NCI-H2081 treated with DMSO at 0.1 percent for 48 hours (cell line): ENCODE measurements at regions not wholly inside any gene's neighbourhood (a gene's known extent, or its start where the extent isn't known, plus 50 kb on each side); places are given as distances from the start of the nearest gene placed in this dataset.

Experiments
- DNase-seq: peaks from one replicate; lab custom pipeline; 2025; lab: John Stamatoyannopoulos, UW

- DNase-seq = no peak
Observed at GRCh38 chr2:235141411-235142128, 189.8 kb downstream of the SH3BP4 start.

- DNase-seq = no peak
Observed at GRCh38 chr2:235142601-235143000, 190.8 kb downstream of the SH3BP4 start.

GRCh38 chr2:235143789-235144188 is 192.0 kb downstream of the SH3BP4 start:
- no peak for DNase-seq

DNA sequence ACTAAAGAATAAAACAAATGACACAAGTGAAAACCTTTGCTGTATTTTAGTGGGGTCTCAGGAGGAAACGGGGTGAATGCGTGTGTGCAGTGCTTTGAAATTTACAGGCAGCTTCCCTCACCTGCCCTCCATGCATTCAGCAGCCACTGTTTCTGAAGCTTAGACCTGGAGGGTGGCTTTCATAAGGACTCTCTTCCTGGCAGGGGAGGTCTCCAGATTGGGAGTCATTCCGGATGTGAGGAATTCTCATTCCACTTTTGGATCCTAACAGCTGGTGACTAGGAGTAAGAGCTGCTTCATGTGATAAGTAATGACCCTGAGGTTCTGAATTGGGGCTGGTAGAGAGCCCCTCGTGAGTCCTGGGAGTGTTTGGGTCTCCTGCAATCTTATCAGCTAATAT is 192.5 kb downstream of the SH3BP4 start:
- no peak for DNase-seq

DNA sequence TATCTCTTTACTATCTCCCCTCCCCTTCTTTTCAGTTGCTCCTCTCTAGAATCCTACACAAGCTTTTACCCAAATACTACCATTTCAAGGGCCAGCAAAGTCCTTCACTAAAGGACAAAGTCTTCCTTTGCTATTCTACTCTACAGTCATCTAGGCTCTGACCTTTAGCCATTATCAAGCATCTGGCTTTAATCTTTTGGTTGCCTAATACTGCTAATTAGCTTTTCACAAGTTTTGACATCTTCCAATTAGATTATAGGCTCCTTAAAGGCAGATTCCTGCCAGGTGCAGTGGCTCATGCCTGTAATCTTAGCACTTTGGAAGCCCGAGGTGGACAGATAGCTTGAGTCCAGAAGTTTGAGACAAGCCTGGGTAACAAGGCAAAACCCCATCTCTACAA is 194.4 kb downstream of the SH3BP4 start:
- no peak for DNase-seq

- no peak for DNase-seq
Observed at GRCh38 chr2:235146871-235147565, 195.2 kb downstream of the SH3BP4 start.

GRCh38 chr2:235148201-235149170 is 196.7 kb downstream of the SH3BP4 start:
- DNase-seq = no peak

- no peak for DNase-seq
Observed at GRCh38 chr2:235149240-235149659, 197.4 kb downstream of the SH3BP4 start.

GRCh38 chr2:235149736-235150135 is 197.9 kb downstream of the SH3BP4 start:
- DNase-seq = no peak

GRCh38 chr2:235151152-235151551 is 199.3 kb downstream of the SH3BP4 start:
- no peak for DNase-seq

GRCh38 chr2:235155163-235155562 is 203.3 kb downstream of the SH3BP4 start:
- no peak for DNase-seq

GRCh38 chr2:235156055-235156454 is 204.2 kb downstream of the SH3BP4 start:
- DNase-seq = no peak

DNA sequence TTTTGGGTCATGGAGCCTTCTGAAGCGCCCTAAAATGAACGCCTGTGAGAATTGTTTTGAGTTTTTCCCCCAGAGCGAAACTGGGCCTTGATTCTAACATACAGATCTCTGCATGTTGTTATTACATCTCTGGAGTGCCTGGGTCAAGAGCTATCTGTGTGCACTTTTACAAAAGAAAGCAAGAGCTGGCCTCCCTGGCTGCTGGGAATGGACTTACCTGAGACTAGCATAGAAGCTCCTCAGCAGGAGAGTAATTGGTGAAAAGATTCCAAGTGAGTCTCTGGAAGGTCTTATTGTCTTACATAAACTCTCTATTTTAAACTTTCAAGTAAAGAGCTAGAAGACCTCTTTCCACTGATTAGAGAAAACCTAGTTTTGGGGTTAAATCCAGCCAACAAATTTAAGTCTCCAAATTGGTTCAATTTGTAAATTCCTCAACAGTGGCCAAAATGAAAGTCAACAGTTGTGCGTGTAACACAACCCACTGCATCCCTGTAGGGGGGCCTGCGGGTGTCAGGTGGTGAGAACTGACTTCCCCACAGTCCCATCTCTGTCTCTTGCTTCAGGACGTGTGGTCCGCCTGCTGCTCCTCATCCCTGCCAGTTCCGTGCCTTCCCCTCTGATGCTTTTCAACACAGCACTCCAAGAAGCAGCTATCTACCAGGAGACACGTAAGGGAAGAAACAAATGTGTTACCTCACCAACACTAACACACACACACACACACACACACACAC is 206.1 kb downstream of the SH3BP4 start:
- DNase-seq = no peak

- no peak for DNase-seq
Observed at GRCh38 chr2:235160281-235160810, 208.5 kb downstream of the SH3BP4 start.

GRCh38 chr2:235161565-235161964 is 209.7 kb downstream of the SH3BP4 start:
- no peak for DNase-seq

DNA sequence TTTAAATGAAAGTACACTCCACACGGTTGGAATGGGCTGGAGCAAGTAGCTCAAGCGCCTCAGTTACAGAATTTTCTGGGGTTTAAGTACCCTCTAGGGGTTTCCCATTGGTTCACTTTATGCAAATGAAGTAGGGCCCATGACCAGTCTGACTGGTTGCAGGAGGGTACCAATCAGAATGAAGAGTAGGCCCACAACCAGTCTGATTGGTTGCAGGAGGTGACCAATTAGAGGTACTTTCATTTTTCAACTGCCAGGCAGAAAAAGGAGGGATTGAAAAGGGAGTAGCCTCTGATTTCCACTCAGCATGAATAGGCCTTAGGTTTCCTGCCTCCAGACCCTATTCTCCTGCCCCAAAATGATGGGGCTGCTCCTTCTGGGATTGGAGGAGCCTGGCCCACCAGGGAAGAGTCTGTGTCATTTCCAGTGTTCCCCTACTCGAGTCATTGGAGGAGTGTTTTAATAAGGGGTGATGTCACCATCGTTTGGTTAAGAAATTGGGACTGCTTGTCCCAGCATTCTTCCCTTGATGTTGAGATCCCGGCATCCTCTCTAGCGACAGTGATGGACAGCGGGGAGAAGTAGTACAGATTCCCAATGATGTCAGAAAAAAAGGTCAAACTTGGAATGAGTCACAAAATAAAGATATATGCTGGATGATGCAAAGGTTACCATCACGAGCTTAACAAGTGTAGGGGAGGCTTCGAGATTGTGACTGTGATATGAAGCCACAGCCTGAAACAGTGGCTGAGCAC is 210.4 kb downstream of the SH3BP4 start:
- no peak for DNase-seq

DNA sequence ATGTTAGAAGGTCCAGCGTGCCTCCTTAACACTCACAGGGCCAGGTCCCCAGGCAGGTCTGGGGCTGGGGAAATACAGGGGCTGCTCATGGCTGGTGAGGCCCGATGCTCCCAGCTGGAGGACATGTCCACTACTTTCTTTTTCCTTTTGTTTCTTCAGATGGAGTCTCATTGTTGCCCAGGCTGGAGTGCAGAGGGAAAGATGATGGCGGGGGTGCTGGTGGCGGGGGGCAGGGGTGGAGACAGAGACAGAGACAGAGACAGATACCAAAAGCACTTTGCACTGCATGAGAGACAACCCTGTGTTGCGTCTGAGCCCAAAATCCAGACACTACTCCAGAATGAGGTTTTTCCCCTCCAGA is 211.0 kb downstream of the SH3BP4 start:
- DNase-seq = no peak

GRCh38 chr2:235165136-235165535 is 213.3 kb downstream of the SH3BP4 start:
- no peak for DNase-seq

GRCh38 chr2:235165631-235166030 is 213.8 kb downstream of the SH3BP4 start:
- DNase-seq = no peak

GRCh38 chr2:235168174-235168979 is 216.6 kb downstream of the SH3BP4 start:
- DNase-seq = no peak
